Type B pancreatic cell (in vitro differentiated cells): ENCODE measurements at regions not wholly inside any gene's neighbourhood (a gene's known extent, or its start where the extent isn't known, plus 50 kb on each side); places are given as distances from the start of the nearest gene placed in this dataset.

Experiments
- DNase-seq: peaks from one replicate; pipeline ENCODE4 v3.0.0; 2021; ENCODE audit warnings: mixed read lengths; ENCODE audit not compliant: unreplicated experiment; ENCODE audit errors: extremely low spot score
- H3K27ac Mint-ChIP-seq: 2 replicates; pipeline ENCODE4 v1.8.0; 2021; ENCODE audit warnings: mild to moderate bottlenecking, mixed read lengths
- H3K27me3 Mint-ChIP-seq: 2 replicates; pipeline ENCODE4 v1.8.0; 2021; ENCODE audit warnings: mixed read lengths
- H3K36me3 Mint-ChIP-seq: 2 replicates; pipeline ENCODE4 v1.8.0; 2021; ENCODE audit warnings: mixed read lengths
- H3K4me1 Mint-ChIP-seq: one replicate; pipeline ENCODE4 v1.8.0; 2021; ENCODE audit warnings: mixed read lengths; ENCODE audit not compliant: unreplicated experiment
- H3K4me3 Mint-ChIP-seq: 2 replicates; pipeline ENCODE4 v1.8.0; 2021; ENCODE audit warnings: mild to moderate bottlenecking, mixed read lengths
- H3K9me3 Mint-ChIP-seq: 2 replicates; pipeline ENCODE4 v1.8.0; 2021; ENCODE audit warnings: mixed read lengths
- CTCF ChIP-seq: fragments of 200-600 bp; sonication (generic); conservative IDR thresholded peaks from 2 replicates; pipeline ENCODE4 v1.5.0; 2021; ENCODE audit warnings: antibody characterized with exemption, mild to moderate bottlenecking

GRCh38 chr7:86956567-86956966 is 102.9 kb downstream of the ELAPOR2 start:
- H3K27ac Mint-ChIP-seq, result no peak overlapping the region
- peaks cover 12% of the 10 kb centered on the region for H3K4me1 Mint-ChIP-seq
- peaks cover 12% of the 10 kb centered on the region for H3K36me3 Mint-ChIP-seq
- H3K4me3 Mint-ChIP-seq, result no peak overlapping the region
- peaks cover 7% of the 10 kb centered on the region for H3K9me3 Mint-ChIP-seq
- TF ChIP-seq CTCF, result no peak
- no peaks in the 10 kb centered on the region for H3K27me3 Mint-ChIP-seq
- no peak for DNase-seq

DNA sequence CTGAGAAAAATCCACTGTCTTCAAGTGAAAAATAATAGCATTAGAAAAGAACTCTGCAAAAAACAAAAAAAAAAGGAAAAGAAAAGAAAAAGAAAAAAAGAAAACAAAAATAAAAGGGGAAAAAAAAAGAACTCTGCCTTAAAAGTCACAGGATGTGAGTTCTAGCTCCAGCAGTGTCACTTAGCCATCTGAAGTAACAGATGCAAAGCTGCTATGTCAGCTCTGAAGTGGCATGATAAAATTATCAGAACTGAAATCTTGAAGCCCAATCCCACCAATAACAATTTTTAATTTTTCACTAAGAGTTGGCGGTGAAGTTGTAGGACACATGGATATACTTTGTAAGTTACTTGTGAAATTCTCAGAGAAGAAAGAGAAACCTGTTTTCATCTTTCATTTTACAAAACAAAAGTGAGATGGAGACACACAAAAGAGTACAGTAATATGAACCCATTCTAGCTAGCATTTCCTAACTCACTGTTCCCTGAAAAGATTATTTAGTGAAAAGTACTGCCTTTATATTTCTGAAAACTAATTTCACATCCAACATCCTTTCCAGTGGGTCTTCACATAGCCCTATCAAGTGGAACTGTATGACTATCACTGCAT is 103.5 kb downstream of the ELAPOR2 start:
- no peaks in the 10 kb centered on the region for H3K27me3 Mint-ChIP-seq
- no peak overlapping the region for H3K27ac Mint-ChIP-seq
- no peak overlapping the region for H3K4me3 Mint-ChIP-seq
- TF ChIP-seq CTCF, result no peak
- no peak for DNase-seq
- H3K9me3 Mint-ChIP-seq, result peaks cover 7% of the 10 kb centered on the region
- peaks cover 8% of the 10 kb centered on the region for H3K36me3 Mint-ChIP-seq
- peaks cover 10% of the 10 kb centered on the region for H3K4me1 Mint-ChIP-seq

- Mint-ChIP-seq H3K27ac (no peak overlapping the region), H3K4me1 (peaks cover 10% of the 10 kb centered on the region), H3K27me3 (no peaks in the 10 kb centered on the region), H3K36me3 (peaks cover 8% of the 10 kb centered on the region), H3K4me3 (no peak overlapping the region), H3K9me3 (peaks cover 7% of the 10 kb centered on the region)
- DNase-seq, result no peak
- no peak for TF ChIP-seq CTCF
Measured at GRCh38 chr7:86954971-86955370, 104.5 kb downstream of the ELAPOR2 start.

DNA sequence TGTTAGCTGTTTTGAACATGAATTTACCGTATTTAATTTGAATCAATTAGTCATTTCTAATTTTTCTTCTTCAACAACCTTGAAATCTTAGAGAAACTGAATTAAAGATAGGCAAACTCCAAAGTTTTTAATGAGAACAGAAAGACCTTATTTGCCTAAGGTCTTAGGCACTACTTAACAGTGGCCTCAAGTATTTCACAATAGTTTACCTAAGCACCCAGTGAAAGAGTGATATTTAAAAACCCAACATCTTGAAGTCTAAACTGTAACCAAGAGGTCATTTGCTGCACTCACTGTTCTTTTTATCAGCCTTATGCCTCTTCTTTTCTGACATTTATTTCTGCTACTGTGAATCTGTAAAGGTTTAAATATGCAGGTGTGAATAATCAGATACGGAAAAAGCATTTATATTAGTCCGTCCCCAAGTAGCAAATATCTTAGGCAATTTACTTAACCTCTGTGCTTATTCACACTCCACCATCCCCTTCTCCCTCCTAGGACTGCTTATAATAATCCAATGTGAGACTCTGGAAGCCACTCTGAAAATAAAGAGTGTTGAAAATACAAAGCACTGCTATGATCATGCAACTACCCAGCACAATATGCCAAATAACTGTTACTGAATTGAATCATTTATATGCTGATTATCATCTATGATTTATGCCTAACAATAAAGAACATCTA is 105.7 kb downstream of the ELAPOR2 start:
- no peaks in the 10 kb centered on the region for H3K9me3 Mint-ChIP-seq
- peaks cover 10% of the 10 kb centered on the region for H3K4me1 Mint-ChIP-seq
- DNase-seq, result no peak
- H3K36me3 Mint-ChIP-seq, result no peaks in the 10 kb centered on the region
- no peak overlapping the region for H3K4me3 Mint-ChIP-seq
- H3K27ac Mint-ChIP-seq, result no peak overlapping the region
- H3K27me3 Mint-ChIP-seq, result no peaks in the 10 kb centered on the region
- no peak for TF ChIP-seq CTCF

- H3K4me1 Mint-ChIP-seq, result peaks cover 10% of the 10 kb centered on the region
- H3K4me3 Mint-ChIP-seq, result no peak overlapping the region
- no peaks in the 10 kb centered on the region for H3K9me3 Mint-ChIP-seq
- no peak for TF ChIP-seq CTCF
- no peak for DNase-seq
- H3K27ac Mint-ChIP-seq, result no peak overlapping the region
- H3K36me3 Mint-ChIP-seq, result no peaks in the 10 kb centered on the region
- H3K27me3 Mint-ChIP-seq, result no peaks in the 10 kb centered on the region
Measured at GRCh38 chr7:86953219-86953618, 106.2 kb downstream of the ELAPOR2 start.
